Thyroid gland (tissue), 4 donors: ENCODE measurements at regions not wholly inside any gene's neighbourhood (a gene's known extent, or its start where the extent isn't known, plus 50 kb on each side); places are given as distances from the start of the nearest gene placed in this dataset.

Experiments used
- DNase-seq, 2 donors: peaks; one replicate each; pipeline ENCODE4 v3.0.0-alpha.2; 2019
- H3K27ac ChIP-seq, 3 donors: fragments of 200-600 bp; sonication (generic); 1 replicate in 2 of 3; 2 replicates in 1 of 3; pipeline ENCODE4 v1.5.1; 2016 to 2019; ENCODE audit warnings: mild to moderate bottlenecking in 1 of 3, moderate library complexity in 1 of 3
- H3K27me3 ChIP-seq: fragments of 200-600 bp; sonication (generic); one replicate; pipeline ENCODE4 v1.5.1; 2019
- H3K36me3 ChIP-seq, 2 donors: fragments of 200-600 bp; sonication (generic); one replicate each; pipeline ENCODE4 v1.5.1; 2016 to 2019
- H3K4me1 ChIP-seq, 2 donors: fragments of 200-600 bp; sonication (generic); one replicate each; pipeline ENCODE4 v1.5.1; 2017 to 2019
- H3K4me3 ChIP-seq, 3 donors: fragments of 200-600 bp; sonication (generic); replicated peaks in 1 of 3; 1 replicate in 2 of 3; 2 replicates in 1 of 3; pipeline ENCODE4 v1.5.1; 2016; ENCODE audit warnings: mild to moderate bottlenecking in 1 of 3
- H3K9me3 ChIP-seq: fragments of 200-600 bp; sonication (generic); one replicate; pipeline ENCODE4 v1.5.1; 2017
- POLR2A ChIP-seq, 2 donors: fragments of 450-650 bp; IDR thresholded peaks; one replicate each; pipeline ENCODE4 v1.6.1; 2017; ENCODE audit warnings: antibody characterized with exemption in 2 of 2, mild to moderate bottlenecking in 2 of 2, moderate library complexity in 1 of 2
- WGBS, 2 donors: methylation state at CpG; one replicate each; pipeline ENCODE4 v1.1.5; 2017; 5-methylcytosine and 5-hydroxymethylcytosine counted together
- intact Hi-C: fragments of 100-400 bp; cut with DNase I; formaldehyde crosslinking; loops from one replicate; pipeline ENCODE4 v1.15.1; 2023
- TF ChIP-seq, protein P1 (sequence below), 6 experiments: fragments of 200-600 bp in 3 of 6; fragments of 450-650 bp in 3 of 6; sonication (generic) in 3 of 6; IDR thresholded peaks; one replicate each; pipeline ENCODE4 v1.5.1; 2016 to 2019; ENCODE audit warnings: antibody characterized with exemption in 6 of 6, mild to moderate bottlenecking in 2 of 6, inconsistent platforms in 1 of 6, moderate library complexity in 1 of 6

DNA sequence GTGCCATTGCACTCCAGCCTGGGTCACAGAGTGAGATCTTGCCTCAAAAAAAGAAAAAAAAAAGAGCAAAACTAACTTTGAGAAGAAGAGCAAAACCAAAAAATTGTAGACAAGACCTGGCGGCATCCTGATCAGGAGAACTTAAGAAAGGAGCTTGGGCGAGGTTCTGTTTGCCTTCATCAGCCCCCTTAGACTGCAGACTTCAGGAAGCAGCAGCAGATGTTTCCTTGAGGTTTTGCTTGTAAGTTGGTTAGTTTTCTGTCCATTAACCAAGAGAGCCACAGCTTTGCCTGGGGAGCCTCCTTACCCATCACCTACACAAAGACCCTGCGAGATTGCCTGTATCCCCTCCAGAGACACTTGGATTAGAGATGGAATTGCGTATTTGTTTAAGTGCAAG is 189.0 kb downstream of the AACS start:
- H3K36me3 ChIP-seq = no peaks in the 10 kb centered on the region

DNA sequence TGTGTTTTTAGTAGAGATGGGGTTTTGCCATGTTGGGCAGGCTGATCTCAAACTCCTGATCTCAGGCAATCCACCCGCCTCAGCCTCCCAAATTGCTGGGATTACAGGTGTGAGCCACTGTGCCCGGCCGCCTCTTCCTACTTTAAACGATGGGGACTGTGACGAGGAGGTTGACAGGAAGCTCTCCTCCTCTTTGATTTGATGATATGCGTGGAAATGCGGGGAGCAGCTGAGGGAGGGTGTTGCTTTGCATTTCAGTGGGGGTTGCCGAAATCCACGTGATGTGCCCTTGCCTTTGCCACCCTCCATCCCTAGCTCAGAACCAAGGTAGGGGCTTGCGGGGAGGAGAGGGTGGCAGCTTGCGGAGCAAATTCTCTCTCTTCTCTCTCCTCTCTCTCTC is 189.6 kb downstream of the AACS start:
- WGBS, 2 donors = 78 to 85% methylated on average over 11 of the region's 11 CpGs
- intact Hi-C loops = no loop called here
- Histone ChIP-seq H3K27ac (no peak overlapping the region), H3K27me3 (no peaks in the 10 kb centered on the region), H3K36me3 (no peaks in the 10 kb centered on the region), H3K9me3 (no peaks in the 10 kb centered on the region), H3K4me1 (no peaks in the 10 kb centered on the region), H3K4me3 (no peak overlapping the region)
- no peak for DNase-seq
- TF ChIP-seq POLR2A (IDR thresholded peaks at IDR 0.05) = no peak
- TF ChIP-seq, protein P1, sequence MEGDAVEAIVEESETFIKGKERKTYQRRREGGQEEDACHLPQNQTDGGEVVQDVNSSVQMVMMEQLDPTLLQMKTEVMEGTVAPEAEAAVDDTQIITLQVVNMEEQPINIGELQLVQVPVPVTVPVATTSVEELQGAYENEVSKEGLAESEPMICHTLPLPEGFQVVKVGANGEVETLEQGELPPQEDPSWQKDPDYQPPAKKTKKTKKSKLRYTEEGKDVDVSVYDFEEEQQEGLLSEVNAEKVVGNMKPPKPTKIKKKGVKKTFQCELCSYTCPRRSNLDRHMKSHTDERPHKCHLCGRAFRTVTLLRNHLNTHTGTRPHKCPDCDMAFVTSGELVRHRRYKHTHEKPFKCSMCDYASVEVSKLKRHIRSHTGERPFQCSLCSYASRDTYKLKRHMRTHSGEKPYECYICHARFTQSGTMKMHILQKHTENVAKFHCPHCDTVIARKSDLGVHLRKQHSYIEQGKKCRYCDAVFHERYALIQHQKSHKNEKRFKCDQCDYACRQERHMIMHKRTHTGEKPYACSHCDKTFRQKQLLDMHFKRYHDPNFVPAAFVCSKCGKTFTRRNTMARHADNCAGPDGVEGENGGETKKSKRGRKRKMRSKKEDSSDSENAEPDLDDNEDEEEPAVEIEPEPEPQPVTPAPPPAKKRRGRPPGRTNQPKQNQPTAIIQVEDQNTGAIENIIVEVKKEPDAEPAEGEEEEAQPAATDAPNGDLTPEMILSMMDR (IDR thresholded peaks at IDR 0.05) = no peak

More for the DNA sequence above, 189.0 kb downstream of the AACS start:
- Histone ChIP-seq H3K4me1 (no peaks in the 10 kb centered on the region), H3K4me3 (no peak overlapping the region), H3K27ac (no peak overlapping the region), H3K27me3 (no peaks in the 10 kb centered on the region), H3K9me3 (no peaks in the 10 kb centered on the region)
- WGBS, 2 donors = 82 to 83% methylated on average over 4 of the region's 4 CpGs
- intact Hi-C loops = no loop called here
- TF ChIP-seq POLR2A (IDR thresholded peaks at IDR 0.05) = no peak
- TF ChIP-seq, protein P1 (IDR thresholded peaks at IDR 0.05) = no peak
- no peak for DNase-seq

DNA sequence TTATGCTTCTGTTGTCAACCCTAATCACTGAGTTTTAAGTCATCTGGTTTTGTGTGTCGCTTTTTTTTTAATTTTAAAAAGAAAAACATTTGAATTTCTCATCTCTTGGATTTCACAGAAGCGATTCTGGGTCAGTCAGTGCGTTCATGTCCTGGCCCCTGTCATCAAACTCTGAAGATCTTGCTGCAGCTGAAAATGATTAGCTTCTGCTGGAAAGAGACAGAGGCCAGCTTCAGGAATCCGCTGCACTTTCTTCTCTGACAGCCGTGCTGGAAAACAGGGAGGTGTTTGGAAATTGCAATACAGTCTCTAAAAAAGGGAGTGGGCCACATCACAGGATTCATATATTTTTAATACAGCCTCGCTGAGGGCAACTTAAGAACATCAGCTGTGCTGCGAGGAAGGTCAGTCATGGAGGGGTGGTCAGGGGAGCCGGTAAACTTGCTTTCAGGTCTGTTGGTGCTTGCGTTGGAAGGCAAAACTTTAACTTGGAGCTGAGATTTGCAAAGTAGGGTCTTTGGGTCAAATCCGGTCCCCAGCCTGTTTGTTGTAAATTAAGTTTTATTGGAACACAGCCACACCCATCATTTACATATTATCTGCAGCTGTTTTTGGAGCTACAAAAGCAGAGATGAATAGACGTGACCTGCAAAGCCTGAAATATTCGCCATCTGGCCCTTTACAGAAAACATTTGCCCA is 190.8 kb downstream of the AACS start:
- H3K4me1 ChIP-seq = no peaks in the 10 kb centered on the region
- no peak for DNase-seq
- H3K4me3 ChIP-seq = no peak overlapping the region
- TF ChIP-seq, protein P1 (IDR thresholded peaks at IDR 0.05) = no peak
- no peak for TF ChIP-seq POLR2A (IDR thresholded peaks at IDR 0.05)
- WGBS, 2 donors = 82% methylated on average over 12 of the region's 12 CpGs
- no peaks in the 10 kb centered on the region for H3K27me3 ChIP-seq
- H3K9me3 ChIP-seq = no peaks in the 10 kb centered on the region
- no peaks in the 10 kb centered on the region for H3K36me3 ChIP-seq
- H3K27ac ChIP-seq = no peak overlapping the region
- intact Hi-C loops = no loop called here

GRCh38 chr12:125256634-125256936 is 191.3 kb downstream of the AACS start:
- no peaks in the 10 kb centered on the region for H3K36me3 ChIP-seq
- H3K4me3 ChIP-seq = no peak overlapping the region
- H3K27ac ChIP-seq = no peak overlapping the region
- no peak for TF ChIP-seq POLR2A (IDR thresholded peaks at IDR 0.05)
- TF ChIP-seq, protein P1 (IDR thresholded peaks at IDR 0.05) = no peak
- intact Hi-C loops = no loop called here
- no peaks in the 10 kb centered on the region for H3K4me1 ChIP-seq
- no peaks in the 10 kb centered on the region for H3K27me3 ChIP-seq
- DNase-seq = no peak
- 90 to 93% methylated on average over 3 of the region's 3 CpGs for WGBS, 2 donors
- no peaks in the 10 kb centered on the region for H3K9me3 ChIP-seq

DNA sequence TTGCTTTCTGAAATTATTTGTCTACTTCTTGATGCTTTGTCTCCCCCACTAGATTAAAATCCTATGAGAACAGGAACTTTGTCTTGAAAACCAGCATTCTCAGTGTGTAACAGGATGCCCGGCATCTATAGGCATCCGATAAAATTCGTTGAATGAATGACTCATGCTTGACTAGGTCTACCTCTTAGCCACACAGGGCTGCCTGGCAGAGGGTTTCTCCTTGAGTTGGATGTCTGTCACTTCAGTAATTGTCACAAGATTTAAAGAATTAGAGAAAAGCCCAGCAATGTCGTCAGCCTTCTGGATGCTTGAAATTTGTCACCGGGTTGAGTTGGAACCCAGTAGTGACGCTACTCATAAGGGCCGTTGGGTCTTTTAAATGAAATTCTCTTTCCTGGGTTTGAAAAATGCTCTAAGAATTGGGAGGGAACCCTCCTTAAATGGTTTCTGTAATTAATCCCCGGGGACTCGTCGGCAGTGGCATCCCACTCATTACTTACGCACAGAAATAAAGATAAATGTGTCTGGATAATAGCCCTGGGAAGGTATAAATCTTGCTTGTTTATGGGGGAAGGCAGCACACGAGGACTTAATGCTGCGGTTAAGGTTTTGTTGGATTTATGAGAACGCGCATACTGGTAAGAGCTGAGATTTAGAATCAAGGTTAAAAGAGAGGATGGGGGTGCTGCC is 194.1 kb downstream of the AACS start:
- DNase-seq = no peak
- no peak overlapping the region for H3K27ac ChIP-seq
- no peaks in the 10 kb centered on the region for H3K9me3 ChIP-seq
- TF ChIP-seq, protein P1 (IDR thresholded peaks at IDR 0.05) = no peak
- TF ChIP-seq POLR2A (IDR thresholded peaks at IDR 0.05) = no peak
- intact Hi-C loops = no loop called here
- WGBS, 2 donors = 88 to 90% methylated on average over 15 of the region's 15 CpGs
- H3K4me3 ChIP-seq = no peak overlapping the region
- no peaks in the 10 kb centered on the region for H3K4me1 ChIP-seq
- no peaks in the 10 kb centered on the region for H3K36me3 ChIP-seq
- no peaks in the 10 kb centered on the region for H3K27me3 ChIP-seq
